Activated T-helper 1 cell treated with anti-CD3 and anti-CD28 coated beads, Interleukin-12 subunit alpha, Interleukin-12 subunit beta, Interleukin-2, Interleukin-4 antibody, amounts not matched to agents 30 ng/mL and 10 ng/mL and 1 ng/mL, durations not matched to agents 14 hours and 24 hours and 36 hours (primary cell): ENCODE measurements at regions not wholly inside any gene's neighbourhood (a gene's known extent, or its start where the extent isn't known, plus 50 kb on each side); places are given as distances from the start of the nearest gene placed in this dataset.
"Not testable (repeated sequence)": the region's sequence is repeated elsewhere in the genome, so short reads cannot be mapped to it uniquely, and the experiment has no call there.

ENCODE experiments used
- DNase-seq: peaks from one replicate; pipeline ENCODE4 v3.0.0; 2021; ENCODE audit warnings: low spot score
- H3K27ac Mint-ChIP-seq: one replicate; pipeline ENCODE4 v1.8.0; 2021; ENCODE audit warnings: mild to moderate bottlenecking, mixed read lengths
- H3K27me3 Mint-ChIP-seq: one replicate; pipeline ENCODE4 v1.8.0; 2022; ENCODE audit warnings: mild to moderate bottlenecking, moderate library complexity, mixed read lengths; ENCODE audit not compliant: insufficient read depth
- H3K36me3 Mint-ChIP-seq: one replicate; pipeline ENCODE4 v1.8.0; 2021; ENCODE audit warnings: low read depth, mixed read lengths
- H3K4me1 Mint-ChIP-seq: one replicate; pipeline ENCODE4 v1.8.0; 2021; ENCODE audit warnings: low read depth, mixed read lengths
- H3K4me3 Mint-ChIP-seq: one replicate; pipeline ENCODE4 v1.8.0; 2021; ENCODE audit warnings: mild to moderate bottlenecking, moderate library complexity, mixed read lengths
- H3K9me3 Mint-ChIP-seq: one replicate; pipeline ENCODE4 v1.8.0; 2021; ENCODE audit warnings: mixed read lengths
- intact Hi-C: fragments of 100-400 bp; cut with micrococcal nuclease; formaldehyde crosslinking; loops from one replicate; pipeline ENCODE4 v1.15.1; 2024

DNA sequence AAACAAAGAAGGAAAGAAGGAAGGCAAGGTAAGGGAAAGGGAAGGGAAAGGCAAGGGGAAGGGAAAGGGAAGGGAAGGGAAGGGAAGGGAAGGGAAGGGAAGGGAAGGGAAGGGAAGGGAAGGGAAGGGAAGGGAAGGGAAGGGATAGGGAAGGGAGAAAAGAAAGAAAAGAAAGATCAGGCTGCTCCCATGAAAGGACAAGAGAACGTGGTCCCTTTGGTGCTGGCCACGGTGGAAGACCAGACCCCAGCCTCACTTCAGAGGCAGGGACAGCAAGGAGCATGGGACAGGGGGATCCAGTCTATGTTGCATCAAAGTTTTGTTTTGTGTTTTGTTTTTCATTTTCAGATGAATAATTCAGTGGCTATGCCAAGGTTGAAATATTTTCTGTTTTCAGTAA lies 111.4 kb upstream of the IGF1R start:
- intact Hi-C loops: no loop called here
- no peak for DNase-seq
- Mint-ChIP-seq H3K4me3 (no peak overlapping the region), H3K27ac (no peak overlapping the region), H3K36me3 (no peaks in the 10 kb centered on the region), H3K9me3 (no peaks in the 10 kb centered on the region), H3K27me3 (peaks cover 20% of the 10 kb centered on the region), H3K4me1 (no peaks in the 10 kb centered on the region)

DNA sequence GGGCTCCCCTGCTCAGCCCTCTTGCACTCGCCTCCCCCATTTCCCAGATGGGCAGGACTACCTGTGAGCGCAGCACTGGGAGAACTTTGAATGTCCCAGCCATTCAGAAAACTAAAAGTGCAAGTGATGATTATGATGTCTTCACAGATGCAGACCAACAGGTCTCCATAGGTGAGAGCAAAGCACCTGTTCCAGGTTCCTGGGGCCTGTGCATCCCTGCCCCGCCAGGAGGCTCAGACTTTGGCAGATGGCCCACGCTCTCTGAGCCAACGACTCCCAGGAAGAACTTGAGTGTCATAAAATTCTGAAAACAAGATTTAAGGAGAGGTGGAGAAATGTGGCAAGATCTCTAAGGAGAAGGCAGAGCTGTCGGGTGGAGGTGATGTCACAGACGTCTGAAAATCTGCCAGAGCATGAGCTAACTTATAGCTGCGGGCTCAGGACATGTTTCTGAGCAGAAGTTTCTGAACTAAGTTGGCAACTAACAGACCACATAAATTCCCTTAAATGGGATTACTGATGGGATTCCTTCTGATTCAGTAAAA lies 110.8 kb upstream of the IGF1R start:
- H3K4me3 Mint-ChIP-seq: no peak overlapping the region
- H3K9me3 Mint-ChIP-seq: no peaks in the 10 kb centered on the region
- H3K27ac Mint-ChIP-seq: no peak overlapping the region
- intact Hi-C loops: no loop called here
- H3K36me3 Mint-ChIP-seq: no peaks in the 10 kb centered on the region
- peaks cover 20% of the 10 kb centered on the region for H3K27me3 Mint-ChIP-seq
- no peaks in the 10 kb centered on the region for H3K4me1 Mint-ChIP-seq
- DNase-seq: no peak

DNA sequence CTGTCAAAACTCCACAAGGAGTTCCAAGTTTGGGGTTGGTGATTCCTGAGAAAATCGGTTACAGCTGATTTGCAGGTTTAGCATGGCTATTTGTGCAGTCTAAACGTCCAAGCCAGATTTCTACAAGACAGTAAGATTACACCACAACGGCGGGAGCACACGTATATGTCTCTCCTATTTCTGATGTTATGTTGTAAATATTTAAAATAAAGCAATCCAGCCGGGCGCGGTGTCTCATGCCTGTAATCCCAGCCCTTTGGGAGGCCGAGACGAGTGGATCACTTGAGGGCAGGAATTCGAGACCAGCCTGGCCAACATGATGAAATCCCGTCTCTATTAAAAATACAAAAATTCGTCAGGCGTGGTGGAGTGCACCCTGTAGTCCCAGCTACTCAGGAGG lies 106.8 kb upstream of the IGF1R start:
- Mint-ChIP-seq H3K4me3 (no peak overlapping the region), H3K4me1 (no peaks in the 10 kb centered on the region), H3K27me3 (peaks cover 29% of the 10 kb centered on the region), H3K9me3 (no peaks in the 10 kb centered on the region), H3K36me3 (no peaks in the 10 kb centered on the region), H3K27ac (no peak overlapping the region)
- no peak for DNase-seq
- intact Hi-C loops: no loop called here

DNA sequence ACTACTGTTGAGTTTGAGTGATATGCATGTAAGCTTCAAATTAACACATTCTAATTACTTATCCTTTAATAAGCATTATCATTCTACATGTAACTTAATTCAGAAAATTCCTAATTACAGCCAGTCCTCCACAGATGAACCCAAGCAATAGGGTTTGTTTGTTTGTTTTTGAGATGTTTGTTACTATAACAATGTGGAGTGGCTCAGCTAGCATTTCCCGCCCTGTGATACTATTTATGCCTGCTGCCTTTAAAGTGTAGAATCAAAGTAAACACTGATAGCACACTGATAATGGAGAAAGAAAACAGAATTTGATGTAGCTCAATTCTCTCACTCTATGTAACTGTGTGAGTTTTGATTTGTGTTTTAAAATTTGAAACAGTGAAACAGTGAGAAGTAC lies 105.1 kb upstream of the IGF1R start:
- intact Hi-C loops: no loop called here
- H3K9me3 Mint-ChIP-seq: no peaks in the 10 kb centered on the region
- peaks cover 43% of the 10 kb centered on the region for H3K27me3 Mint-ChIP-seq
- peaks cover 2% of the 10 kb centered on the region for H3K36me3 Mint-ChIP-seq
- no peak for DNase-seq
- no peak overlapping the region for H3K4me3 Mint-ChIP-seq
- H3K4me1 Mint-ChIP-seq: peaks cover 7% of the 10 kb centered on the region
- no peak overlapping the region for H3K27ac Mint-ChIP-seq

DNA sequence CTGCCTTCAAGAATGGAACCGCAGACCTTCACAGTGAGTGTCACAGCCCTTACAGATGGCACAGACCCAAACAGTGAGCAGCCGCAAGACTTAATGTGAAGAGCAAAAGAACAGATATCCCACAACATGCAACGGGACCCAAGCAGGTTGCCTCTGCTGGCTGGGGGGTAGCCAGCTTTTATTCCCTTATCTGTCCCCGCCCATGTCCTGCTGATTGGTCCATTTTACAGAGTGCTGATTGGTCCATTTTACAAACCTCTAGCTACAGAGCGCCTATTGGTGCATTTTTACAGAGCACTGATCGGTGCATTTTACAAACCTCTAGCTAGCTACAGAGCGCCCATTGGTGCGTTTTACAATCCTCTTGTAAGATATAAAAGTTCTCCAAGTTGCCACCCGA lies 102.0 kb upstream of the IGF1R start:
- H3K4me3 Mint-ChIP-seq: no peak overlapping the region
- peaks cover 4% of the 10 kb centered on the region for H3K9me3 Mint-ChIP-seq
- H3K27me3 Mint-ChIP-seq: peaks cover 41% of the 10 kb centered on the region
- no peak for DNase-seq
- peaks cover 18% of the 10 kb centered on the region for H3K4me1 Mint-ChIP-seq
- no peak overlapping the region for H3K27ac Mint-ChIP-seq
- intact Hi-C loops: no loop called here
- peaks cover 2% of the 10 kb centered on the region for H3K36me3 Mint-ChIP-seq

DNA sequence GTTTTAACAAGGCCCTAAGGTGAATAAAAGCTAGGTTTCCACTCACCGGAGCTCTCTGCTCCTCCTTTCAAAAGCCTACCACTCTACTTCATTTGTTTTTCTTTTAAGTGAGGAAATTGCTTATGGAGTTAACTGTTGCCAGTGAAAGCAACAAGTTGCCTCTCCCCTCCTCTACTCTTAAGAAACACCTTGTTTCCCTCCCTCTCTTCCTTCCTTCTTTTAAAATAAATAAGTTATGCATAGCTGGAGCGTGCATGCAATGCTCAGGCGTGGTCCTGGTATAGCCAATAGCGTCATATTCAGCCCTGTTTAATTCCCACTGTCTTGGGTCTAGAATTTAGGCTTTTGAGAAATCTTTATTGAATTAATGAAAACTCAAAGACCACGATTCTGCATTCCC lies 101.1 kb upstream of the IGF1R start:
- peaks cover 41% of the 10 kb centered on the region for H3K27me3 Mint-ChIP-seq
- peaks cover 2% of the 10 kb centered on the region for H3K36me3 Mint-ChIP-seq
- intact Hi-C loops: no loop called here
- peak overlapping the region; percentile 81 for H3K4me3 Mint-ChIP-seq
- peaks cover 18% of the 10 kb centered on the region for H3K4me1 Mint-ChIP-seq
- no peak for DNase-seq
- H3K27ac Mint-ChIP-seq: no peak overlapping the region
- peaks cover 4% of the 10 kb centered on the region for H3K9me3 Mint-ChIP-seq

DNA sequence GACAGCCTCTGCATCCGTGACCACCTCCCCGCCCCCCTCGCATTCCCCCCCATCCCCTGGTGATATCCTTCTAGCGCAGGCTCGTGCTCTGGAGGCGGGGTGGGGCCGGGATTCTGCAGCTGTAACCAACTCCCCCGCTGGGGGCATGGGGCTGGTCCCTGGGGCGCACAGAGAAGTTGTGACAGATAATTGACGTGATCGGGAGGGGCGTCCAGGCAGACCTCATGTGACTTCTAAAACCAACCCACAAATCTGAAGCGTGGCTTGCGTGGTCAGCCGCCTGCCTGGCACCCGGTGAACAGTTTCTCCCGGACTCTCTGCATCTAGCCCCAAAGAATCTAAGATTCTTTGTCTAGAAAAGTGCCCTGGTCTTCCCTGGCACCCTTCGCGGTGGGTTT lies 100.6 kb upstream of the IGF1R start:
- no peak for DNase-seq
- peaks cover 41% of the 10 kb centered on the region for H3K27me3 Mint-ChIP-seq
- peaks cover 18% of the 10 kb centered on the region for H3K4me1 Mint-ChIP-seq
- peak overlapping the region; percentile 38 for H3K27ac Mint-ChIP-seq
- H3K9me3 Mint-ChIP-seq: peaks cover 4% of the 10 kb centered on the region
- peaks cover 2% of the 10 kb centered on the region for H3K36me3 Mint-ChIP-seq
- peak overlapping the region; percentile 81 for H3K4me3 Mint-ChIP-seq
- intact Hi-C loops: loop anchor here (2.0 kb wide), 1 partner anchor 103 kb away; no protein-coding TSS in a partner anchor

DNA sequence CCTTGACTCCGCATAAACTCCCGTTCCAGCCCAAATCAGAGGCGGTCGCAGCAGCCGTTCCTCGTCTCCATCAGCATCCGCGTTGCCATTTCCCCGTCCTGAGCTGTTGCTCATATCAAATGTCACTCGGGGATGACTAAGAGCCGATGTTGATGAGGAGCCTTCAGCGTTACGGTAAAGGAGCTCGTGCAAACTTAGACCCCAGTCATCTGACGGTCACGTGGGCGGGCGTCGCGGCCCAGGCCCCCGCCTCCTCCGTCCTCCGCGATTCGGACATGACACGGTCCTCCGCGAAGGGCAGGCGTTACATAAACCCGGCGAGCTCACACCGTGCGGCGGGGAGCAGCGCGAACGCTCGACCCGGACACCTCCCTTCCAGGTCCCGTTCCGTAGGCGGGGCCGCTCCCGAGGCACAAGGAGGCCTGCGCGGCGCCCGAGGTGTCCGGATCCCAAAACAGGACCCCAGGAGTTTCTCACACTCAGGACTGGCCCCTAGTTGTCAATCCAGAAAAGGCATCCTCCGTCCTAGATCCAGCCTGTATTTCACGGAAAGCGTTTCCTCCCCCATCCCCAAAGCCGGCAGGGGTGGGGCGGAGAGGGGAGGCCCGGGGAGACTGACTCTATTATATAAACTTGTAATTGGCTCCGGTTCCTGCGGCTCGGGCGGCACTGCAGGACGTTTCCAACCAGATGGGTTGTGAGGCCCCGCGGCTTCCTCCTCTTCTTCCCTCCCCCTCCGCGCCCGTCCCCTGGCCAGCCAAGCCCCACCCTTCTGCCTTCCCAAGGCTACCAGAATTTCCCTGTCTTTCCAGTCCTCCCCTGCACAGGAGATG lies 100.0 kb upstream of the IGF1R start:
- Mint-ChIP-seq H3K27ac (peak overlapping the region; percentile 38), H3K27me3 (peaks cover 40% of the 10 kb centered on the region), H3K36me3 (peaks cover 2% of the 10 kb centered on the region), H3K4me3 (peak overlapping the region; percentile 81), H3K4me1 (peaks cover 18% of the 10 kb centered on the region), H3K9me3 (peaks cover 4% of the 10 kb centered on the region)
- intact Hi-C loops: loop anchor here (2.0 kb wide), 1 partner anchor 102 kb away; no protein-coding TSS in a partner anchor
- peak; percentile 1 for DNase-seq

DNA sequence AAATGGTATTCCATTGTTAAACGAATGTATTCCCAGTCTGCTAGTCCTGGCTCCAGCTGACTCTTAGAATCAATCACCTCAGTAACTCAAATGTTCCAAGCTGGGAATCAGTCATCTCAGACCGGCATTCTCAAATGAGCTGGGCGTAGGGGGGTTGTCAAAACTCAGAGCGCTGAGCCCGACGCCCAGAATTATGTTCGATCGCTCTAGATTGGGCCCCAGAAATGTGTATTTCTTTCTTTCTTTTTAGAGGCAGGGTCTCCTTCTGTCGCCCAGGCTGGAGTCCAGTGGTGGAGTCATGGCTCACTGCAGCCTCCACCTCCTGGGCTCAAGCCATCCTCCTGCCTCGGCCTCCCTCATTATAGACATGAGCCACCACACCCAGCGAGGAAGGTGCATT lies 99.3 kb upstream of the IGF1R start:
- Mint-ChIP-seq H3K27ac (no peak overlapping the region), H3K4me3 (peak overlapping the region; percentile 65), H3K27me3 (peaks cover 36% of the 10 kb centered on the region), H3K9me3 (peaks cover 4% of the 10 kb centered on the region), H3K4me1 (peaks cover 18% of the 10 kb centered on the region), H3K36me3 (peaks cover 2% of the 10 kb centered on the region)
- intact Hi-C loops: loop anchor here (2.0 kb wide), 1 partner anchor 102 kb away; no protein-coding TSS in a partner anchor
- no peak for DNase-seq

DNA sequence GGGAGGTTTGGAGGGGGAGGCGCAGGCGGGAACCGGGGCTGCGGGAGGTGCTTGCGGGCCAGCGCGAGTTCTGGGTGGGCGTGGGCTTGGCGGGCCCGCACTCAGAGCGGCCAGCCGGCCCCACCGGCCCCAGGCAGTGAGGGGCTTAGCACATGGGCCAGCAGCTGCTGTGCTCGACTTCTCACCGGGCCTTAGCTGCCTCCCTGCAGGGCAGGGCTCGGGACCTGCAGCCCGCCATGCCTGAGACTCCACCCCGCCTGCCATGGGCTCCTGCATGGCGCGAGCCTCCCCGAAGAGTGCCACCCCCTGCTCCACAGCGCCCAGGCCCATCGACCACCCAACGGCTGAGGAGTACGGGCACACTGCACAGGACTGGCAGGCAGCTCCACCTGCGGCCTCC lies 98.6 kb upstream of the IGF1R start:
- intact Hi-C loops: loop anchor here (2.0 kb wide), 1 partner anchor 101 kb away; no protein-coding TSS in a partner anchor
- H3K36me3 Mint-ChIP-seq: peaks cover 2% of the 10 kb centered on the region
- no peak overlapping the region for H3K27ac Mint-ChIP-seq
- no peak overlapping the region for H3K4me3 Mint-ChIP-seq
- no peak for DNase-seq
- peaks cover 4% of the 10 kb centered on the region for H3K9me3 Mint-ChIP-seq
- peaks cover 18% of the 10 kb centered on the region for H3K4me1 Mint-ChIP-seq
- H3K27me3 Mint-ChIP-seq: peaks cover 35% of the 10 kb centered on the region

DNA sequence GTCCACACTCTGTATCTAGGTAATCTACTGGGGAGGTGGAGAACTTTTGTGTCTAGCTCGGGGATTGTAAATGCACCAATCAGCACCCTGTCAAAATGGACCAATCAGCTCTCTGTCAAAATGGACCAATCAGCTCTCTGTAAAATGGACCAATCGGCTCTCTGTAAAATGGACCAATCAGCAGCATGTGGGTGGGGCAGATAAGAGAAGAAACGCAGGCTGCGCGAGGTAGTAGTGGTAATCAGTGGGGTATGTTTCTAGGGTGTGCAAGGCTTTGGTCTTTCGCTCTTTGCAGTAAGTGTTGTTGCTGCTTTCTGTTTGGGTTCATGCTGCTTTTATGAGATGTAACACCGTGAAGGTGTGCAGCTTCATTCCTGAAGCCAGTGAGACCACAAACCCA lies 98.0 kb upstream of the IGF1R start:
- H3K27ac Mint-ChIP-seq, intact Hi-C loops, H3K36me3 Mint-ChIP-seq, H3K4me3 Mint-ChIP-seq, DNase-seq, H3K9me3 Mint-ChIP-seq: not testable (repeated sequence)
- peaks cover 18% of the 10 kb centered on the region for H3K4me1 Mint-ChIP-seq
- peaks cover 33% of the 10 kb centered on the region for H3K27me3 Mint-ChIP-seq

DNA sequence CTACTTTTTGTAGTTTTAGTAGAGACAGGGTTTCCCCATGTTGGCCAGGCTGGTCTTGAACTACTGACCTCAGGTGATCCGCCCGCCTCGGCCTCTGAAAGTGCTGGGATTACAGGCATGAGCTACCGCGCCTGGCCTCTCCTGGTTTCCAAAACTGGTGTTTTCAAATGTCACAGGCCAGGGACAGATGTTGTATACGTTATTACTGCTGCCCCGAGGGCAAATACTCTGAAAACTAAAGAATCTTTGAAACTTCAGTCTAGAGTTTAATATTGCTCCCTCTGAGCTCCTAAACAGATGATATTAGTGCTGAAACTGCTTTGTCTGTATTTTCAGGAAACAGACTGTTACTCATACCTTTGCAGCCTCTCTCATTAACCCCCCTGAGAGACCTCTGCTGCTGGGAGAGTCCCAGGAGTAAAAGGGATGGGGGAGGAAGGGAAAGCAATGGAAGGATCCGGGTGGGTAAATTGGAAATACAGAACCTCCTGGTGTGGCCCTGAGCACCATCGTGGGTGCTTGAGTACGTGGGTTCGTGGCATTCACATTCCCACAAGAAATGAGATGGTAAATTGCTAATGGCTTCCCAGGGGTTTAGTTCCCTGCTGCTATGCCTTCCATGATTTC lies 96.3 kb upstream of the IGF1R start:
- DNase-seq: no peak
- intact Hi-C loops: no loop called here
- Mint-ChIP-seq H3K4me1 (peaks cover 18% of the 10 kb centered on the region), H3K36me3 (peaks cover 2% of the 10 kb centered on the region), H3K9me3 (peaks cover 4% of the 10 kb centered on the region), H3K4me3 (no peak overlapping the region), H3K27ac (no peak overlapping the region), H3K27me3 (peaks cover 22% of the 10 kb centered on the region)
